Hepatocyte (in vitro differentiated cells): ENCODE measurements at regions not wholly inside any gene's neighbourhood (a gene's known extent, or its start where the extent isn't known, plus 50 kb on each side); places are given as distances from the start of the nearest gene placed in this dataset.

Experiments used
- DNase-seq: peaks from one replicate; pipeline ENCODE4 v3.0.0-alpha.2; 2016; ENCODE audit warnings: low spot score
- H2AFZ ChIP-seq: fragments of 200-600 bp; sonication (generic); 2 replicates; pipeline ENCODE4 v1.6.0; 2016; ENCODE audit warnings: antibody characterized with exemption, mild to moderate bottlenecking
- H3K27ac ChIP-seq: fragments of 200-600 bp; sonication (generic); 2 replicates; pipeline ENCODE4 v1.5.1; 2016; ENCODE audit warnings: mild to moderate bottlenecking
- H3K27me3 ChIP-seq: fragments of 200-600 bp; sonication (generic); 2 replicates; pipeline ENCODE4 v1.6.1; 2016
- H3K36me3 ChIP-seq: fragments of 200-600 bp; sonication (generic); replicated peaks from 2 replicates; pipeline ENCODE4 v1.5.1; 2016; ENCODE audit warnings: low read depth; ENCODE audit not compliant: insufficient read depth
- H3K4me1 ChIP-seq: fragments of 200-600 bp; sonication (generic); 2 replicates; pipeline ENCODE4 v1.5.1; 2016; ENCODE audit warnings: mild to moderate bottlenecking, moderate library complexity; ENCODE audit not compliant: insufficient read depth
- H3K4me2 ChIP-seq: fragments of 200-600 bp; sonication (generic); 2 replicates; pipeline ENCODE4 v1.6.0; 2016
- H3K4me3 ChIP-seq: fragments of 200-600 bp; sonication (generic); 2 replicates; pipeline ENCODE4 v1.5.1; 2016; ENCODE audit warnings: mild to moderate bottlenecking
- H3K79me2 ChIP-seq: fragments of 200-600 bp; sonication (generic); 2 replicates; pipeline ENCODE4 v1.6.0; 2017; ENCODE audit warnings: mild to moderate bottlenecking
- H3K9me2 ChIP-seq: fragments of 200-600 bp; sonication (generic); replicated peaks from 2 replicates; pipeline ENCODE4 v1.6.0; 2017; ENCODE audit warnings: mild to moderate bottlenecking; ENCODE audit not compliant: insufficient read depth
- H3K9me3 ChIP-seq: fragments of 200-600 bp; sonication (generic); 2 replicates; pipeline ENCODE4 v1.5.1; 2016; ENCODE audit warnings: low read depth, mild to moderate bottlenecking
- H4K20me1 ChIP-seq: fragments of 200-600 bp; sonication (generic); 2 replicates; pipeline ENCODE4 v1.6.0; 2016; ENCODE audit warnings: mild to moderate bottlenecking; ENCODE audit not compliant: insufficient read depth, poor library complexity, severe bottlenecking
- EZH2 ChIP-seq: fragments of 200-600 bp; sonication (generic); IDR thresholded peaks from 2 replicates; pipeline ENCODE4 v1.6.1; 2016; ENCODE audit warnings: antibody characterized with exemption, mild to moderate bottlenecking, borderline replicate concordance
- EZH2phosphoT487 ChIP-seq: fragments of 200-600 bp; sonication (generic); IDR thresholded peaks from one replicate; pipeline ENCODE4 v1.6.1; 2018; ENCODE audit warnings: antibody characterized with exemption, mild to moderate bottlenecking, low read depth, moderate library complexity; ENCODE audit not compliant: unreplicated experiment, severe bottlenecking
- WGBS: methylation state at CpG from one replicate; pipeline ENCODE4 v1.1.6; 2016; ENCODE audit warnings: low lambda C conversion rate; ENCODE audit errors: missing lambda C conversion rate; 5-methylcytosine and 5-hydroxymethylcytosine counted together
- TF ChIP-seq, protein P1 (sequence below): fragments of 200-600 bp; sonication (generic); IDR thresholded peaks from 2 replicates; pipeline ENCODE4 v1.5.1; 2016; ENCODE audit warnings: antibody characterized with exemption, mild to moderate bottlenecking; ENCODE audit not compliant: poor library complexity

DNA sequence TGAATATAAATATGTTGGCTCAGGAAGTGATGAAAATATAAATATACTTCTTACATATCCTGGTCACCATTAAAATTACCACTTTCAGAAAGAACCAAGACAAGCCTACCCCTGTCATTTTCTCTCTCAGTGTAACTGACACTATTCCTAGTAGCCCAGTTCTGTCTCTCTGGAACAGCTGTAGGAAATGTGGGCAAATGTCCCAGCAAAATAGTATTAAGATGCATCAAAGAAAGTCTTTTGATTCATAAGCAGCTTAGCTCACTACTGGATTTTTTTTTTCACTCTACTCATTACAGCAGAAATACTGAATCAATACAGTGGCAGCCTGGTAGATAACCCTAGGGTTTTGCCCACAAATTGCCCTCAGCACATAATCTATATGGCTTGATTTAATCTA, 290.9 kb downstream of the DNAJB9 start:
- no peaks in the 10 kb centered on the region for H3K9me3 ChIP-seq
- H3K4me3 ChIP-seq, result no peak overlapping the region
- H3K79me2 ChIP-seq, result no peaks in the 10 kb centered on the region
- no peaks in the 10 kb centered on the region for H3K4me1 ChIP-seq
- H3K27me3 ChIP-seq, result no peaks in the 10 kb centered on the region
- no peaks in the 10 kb centered on the region for H3K9me2 ChIP-seq
- H4K20me1 ChIP-seq, result no peaks in the 10 kb centered on the region
- H3K27ac ChIP-seq, result no peak overlapping the region
- H2AFZ ChIP-seq, result no peak overlapping the region
- H3K4me2 ChIP-seq, result no peak overlapping the region
- TF ChIP-seq EZH2 (no peak), EZH2phosphoT487 (no peak)
- TF ChIP-seq, protein P1, sequence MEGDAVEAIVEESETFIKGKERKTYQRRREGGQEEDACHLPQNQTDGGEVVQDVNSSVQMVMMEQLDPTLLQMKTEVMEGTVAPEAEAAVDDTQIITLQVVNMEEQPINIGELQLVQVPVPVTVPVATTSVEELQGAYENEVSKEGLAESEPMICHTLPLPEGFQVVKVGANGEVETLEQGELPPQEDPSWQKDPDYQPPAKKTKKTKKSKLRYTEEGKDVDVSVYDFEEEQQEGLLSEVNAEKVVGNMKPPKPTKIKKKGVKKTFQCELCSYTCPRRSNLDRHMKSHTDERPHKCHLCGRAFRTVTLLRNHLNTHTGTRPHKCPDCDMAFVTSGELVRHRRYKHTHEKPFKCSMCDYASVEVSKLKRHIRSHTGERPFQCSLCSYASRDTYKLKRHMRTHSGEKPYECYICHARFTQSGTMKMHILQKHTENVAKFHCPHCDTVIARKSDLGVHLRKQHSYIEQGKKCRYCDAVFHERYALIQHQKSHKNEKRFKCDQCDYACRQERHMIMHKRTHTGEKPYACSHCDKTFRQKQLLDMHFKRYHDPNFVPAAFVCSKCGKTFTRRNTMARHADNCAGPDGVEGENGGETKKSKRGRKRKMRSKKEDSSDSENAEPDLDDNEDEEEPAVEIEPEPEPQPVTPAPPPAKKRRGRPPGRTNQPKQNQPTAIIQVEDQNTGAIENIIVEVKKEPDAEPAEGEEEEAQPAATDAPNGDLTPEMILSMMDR, result no peak
- no peaks in the 10 kb centered on the region for H3K36me3 ChIP-seq
- no peak for DNase-seq

GRCh38 chr7:108861071-108861470, 291.4 kb downstream of the DNAJB9 start:
- no peak overlapping the region for H3K4me3 ChIP-seq
- no peaks in the 10 kb centered on the region for H3K27me3 ChIP-seq
- H3K9me2 ChIP-seq, result no peaks in the 10 kb centered on the region
- WGBS, result 78% methylated on average over 1 of the region's 2 CpGs
- H3K36me3 ChIP-seq, result no peaks in the 10 kb centered on the region
- H3K27ac ChIP-seq, result no peak overlapping the region
- no peaks in the 10 kb centered on the region for H3K79me2 ChIP-seq
- no peaks in the 10 kb centered on the region for H3K9me3 ChIP-seq
- H2AFZ ChIP-seq, result no peak overlapping the region
- no peaks in the 10 kb centered on the region for H3K4me1 ChIP-seq
- TF ChIP-seq EZH2phosphoT487 (no peak), EZH2 (no peak)
- TF ChIP-seq, protein P1, result no peak
- DNase-seq, result no peak
- H4K20me1 ChIP-seq, result no peaks in the 10 kb centered on the region
- H3K4me2 ChIP-seq, result no peak overlapping the region

DNA sequence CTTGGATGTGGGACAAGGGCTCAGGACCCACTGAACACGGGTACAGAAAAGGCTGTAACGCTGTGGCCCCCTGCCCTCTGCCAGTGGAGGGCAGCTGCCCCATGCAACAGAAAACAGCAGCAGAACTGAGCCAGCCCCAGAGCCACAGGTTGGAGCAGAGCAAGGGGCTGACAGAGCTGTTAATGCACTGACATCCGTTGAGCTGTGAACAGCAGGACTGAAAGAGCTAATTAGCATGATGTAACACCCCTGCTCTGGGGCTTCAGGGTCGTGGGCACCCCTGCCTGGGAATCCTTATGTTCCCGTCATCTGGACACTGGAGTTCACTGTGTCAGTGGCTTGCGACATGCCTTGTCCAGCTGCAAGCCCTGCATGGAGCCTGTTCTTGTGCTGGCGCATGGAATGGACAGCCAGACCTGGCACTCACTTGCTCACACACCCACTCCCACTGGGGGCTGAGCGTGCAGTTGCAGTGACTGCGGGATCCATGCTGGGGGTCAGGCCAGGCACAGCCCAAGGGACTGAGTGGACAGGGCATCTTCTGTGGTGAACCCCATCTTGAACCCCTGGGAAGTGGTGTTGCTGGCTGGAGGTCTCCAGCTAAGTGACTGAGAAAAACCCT, 293.7 kb downstream of the DNAJB9 start:
- WGBS, result 79% methylated on average over 9 of the region's 9 CpGs
- Histone ChIP-seq H3K9me2 (no peaks in the 10 kb centered on the region), H3K79me2 (no peaks in the 10 kb centered on the region), H4K20me1 (no peaks in the 10 kb centered on the region), H2AFZ (no peak overlapping the region), H3K27me3 (no peaks in the 10 kb centered on the region), H3K9me3 (no peaks in the 10 kb centered on the region), H3K27ac (no peak overlapping the region), H3K4me3 (no peak overlapping the region), H3K36me3 (no peaks in the 10 kb centered on the region), H3K4me1 (no peaks in the 10 kb centered on the region), H3K4me2 (no peak overlapping the region)
- no peak for TF ChIP-seq EZH2
- TF ChIP-seq, protein P1, result no peak
- no peak for TF ChIP-seq EZH2phosphoT487
- no peak for DNase-seq

GRCh38 chr7:108869070-108869469, 299.4 kb downstream of the DNAJB9 start:
- Histone ChIP-seq H2AFZ (no peak overlapping the region), H3K4me1 (no peaks in the 10 kb centered on the region), H3K9me3 (no peaks in the 10 kb centered on the region), H3K36me3 (no peaks in the 10 kb centered on the region), H3K9me2 (no peaks in the 10 kb centered on the region), H3K4me2 (no peak overlapping the region), H4K20me1 (no peaks in the 10 kb centered on the region), H3K27me3 (no peaks in the 10 kb centered on the region), H3K79me2 (no peaks in the 10 kb centered on the region), H3K27ac (no peak overlapping the region), H3K4me3 (no peak overlapping the region)
- WGBS, result 89% methylated on average over 1 of the region's 1 CpG
- no peak for DNase-seq
- TF ChIP-seq, protein P1, result no peak
- TF ChIP-seq EZH2phosphoT487, result no peak
- TF ChIP-seq EZH2, result no peak
